HL-60 (cell line): ENCODE measurements at regions not wholly inside any gene's neighbourhood (a gene's known extent, or its start where the extent isn't known, plus 50 kb on each side); places are given as distances from the start of the nearest gene placed in this dataset.

ENCODE experiments used
- DNase-seq, 2 experiments: peaks; one replicate each; pipeline ENCODE4 v3.0.0-alpha.2; 2010 to 2020; ENCODE audit warnings: low read depth in 1 of 2, low spot score in 1 of 2
- H3K27ac ChIP-seq: fragments of 250-450 bp; sonication (Bioruptor Pico); replicated peaks from 2 replicates; pipeline ENCODE4 v1.5.1; 2020; ENCODE audit warnings: mild to moderate bottlenecking, moderate library complexity
- H3K27me3 ChIP-seq: fragments of 250-450 bp; sonication (Bioruptor Pico); 2 replicates; pipeline ENCODE4 v1.5.1; 2021; ENCODE audit warnings: mild to moderate bottlenecking, moderate library complexity; ENCODE audit not compliant: insufficient read depth, poor library complexity, severe bottlenecking
- H3K4me3 ChIP-seq: replicated peaks from 2 replicates; pipeline ENCODE4 v1.5.1; 2011; ENCODE audit warnings: mild to moderate bottlenecking, control low read depth, low read length; ENCODE audit not compliant: insufficient read depth
- GABPA ChIP-seq: IDR thresholded peaks from 2 replicates; pipeline ENCODE4 v1.6.1; 2012; ENCODE audit warnings: low read depth
- POLR2AphosphoS5 ChIP-seq: IDR thresholded peaks from 2 replicates; pipeline ENCODE4 v1.6.1; 2012; ENCODE audit warnings: low read depth
- REST ChIP-seq: IDR thresholded peaks from 2 replicates; pipeline ENCODE4 v1.6.1; 2012; ENCODE audit warnings: low read depth; ENCODE audit not compliant: insufficient replicate concordance
- SPI1 ChIP-seq: IDR thresholded peaks from 2 replicates; pipeline ENCODE4 v1.6.1; 2012; ENCODE audit warnings: low read depth, mild to moderate bottlenecking, borderline replicate concordance
- TF ChIP-seq, protein P1 (sequence below): IDR thresholded peaks from one replicate; pipeline ENCODE4 v1.5.1; 2011; ENCODE audit warnings: low read length, control low read depth, inconsistent platforms; ENCODE audit not compliant: insufficient read depth

DNA sequence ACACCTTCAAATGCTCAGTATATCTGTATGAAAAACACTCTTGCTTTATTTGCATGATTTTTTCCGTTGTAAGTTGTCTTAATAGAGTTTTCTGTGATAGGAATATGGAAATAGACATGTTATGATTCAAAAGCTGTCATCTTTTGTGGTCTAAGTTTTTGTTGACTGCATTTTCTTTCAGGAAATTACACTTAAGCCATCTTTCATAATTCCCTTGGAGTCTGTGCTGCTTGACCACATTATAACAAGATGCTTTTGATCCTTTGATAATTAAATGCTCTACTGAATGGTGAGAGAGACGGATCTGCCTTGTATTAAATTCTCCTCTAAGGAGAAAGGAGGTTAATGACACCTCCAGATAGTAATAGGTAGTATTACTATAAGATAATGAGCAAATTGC is 272.8 kb upstream of the DAAM1 start:
- Histone ChIP-seq H3K4me3 (no peak overlapping the region), H3K27ac (no peak overlapping the region), H3K27me3 (peaks cover 9% of the 10 kb centered on the region)
- TF ChIP-seq REST = no peak
- TF ChIP-seq GABPA = no peak
- no peak for TF ChIP-seq SPI1
- no peak for TF ChIP-seq POLR2AphosphoS5
- TF ChIP-seq, protein P1, sequence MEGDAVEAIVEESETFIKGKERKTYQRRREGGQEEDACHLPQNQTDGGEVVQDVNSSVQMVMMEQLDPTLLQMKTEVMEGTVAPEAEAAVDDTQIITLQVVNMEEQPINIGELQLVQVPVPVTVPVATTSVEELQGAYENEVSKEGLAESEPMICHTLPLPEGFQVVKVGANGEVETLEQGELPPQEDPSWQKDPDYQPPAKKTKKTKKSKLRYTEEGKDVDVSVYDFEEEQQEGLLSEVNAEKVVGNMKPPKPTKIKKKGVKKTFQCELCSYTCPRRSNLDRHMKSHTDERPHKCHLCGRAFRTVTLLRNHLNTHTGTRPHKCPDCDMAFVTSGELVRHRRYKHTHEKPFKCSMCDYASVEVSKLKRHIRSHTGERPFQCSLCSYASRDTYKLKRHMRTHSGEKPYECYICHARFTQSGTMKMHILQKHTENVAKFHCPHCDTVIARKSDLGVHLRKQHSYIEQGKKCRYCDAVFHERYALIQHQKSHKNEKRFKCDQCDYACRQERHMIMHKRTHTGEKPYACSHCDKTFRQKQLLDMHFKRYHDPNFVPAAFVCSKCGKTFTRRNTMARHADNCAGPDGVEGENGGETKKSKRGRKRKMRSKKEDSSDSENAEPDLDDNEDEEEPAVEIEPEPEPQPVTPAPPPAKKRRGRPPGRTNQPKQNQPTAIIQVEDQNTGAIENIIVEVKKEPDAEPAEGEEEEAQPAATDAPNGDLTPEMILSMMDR = no peak
- no peak for DNase-seq

GRCh38 chr14:58918066-58918738 is 270.3 kb upstream of the DAAM1 start:
- Histone ChIP-seq H3K4me3 (no peak overlapping the region), H3K27me3 (peaks cover 7% of the 10 kb centered on the region), H3K27ac (no peak overlapping the region)
- no peak for TF ChIP-seq SPI1
- TF ChIP-seq, protein P1 = no peak
- no peak for TF ChIP-seq GABPA
- no peak for TF ChIP-seq POLR2AphosphoS5
- TF ChIP-seq REST = no peak
- no peak for DNase-seq

DNA sequence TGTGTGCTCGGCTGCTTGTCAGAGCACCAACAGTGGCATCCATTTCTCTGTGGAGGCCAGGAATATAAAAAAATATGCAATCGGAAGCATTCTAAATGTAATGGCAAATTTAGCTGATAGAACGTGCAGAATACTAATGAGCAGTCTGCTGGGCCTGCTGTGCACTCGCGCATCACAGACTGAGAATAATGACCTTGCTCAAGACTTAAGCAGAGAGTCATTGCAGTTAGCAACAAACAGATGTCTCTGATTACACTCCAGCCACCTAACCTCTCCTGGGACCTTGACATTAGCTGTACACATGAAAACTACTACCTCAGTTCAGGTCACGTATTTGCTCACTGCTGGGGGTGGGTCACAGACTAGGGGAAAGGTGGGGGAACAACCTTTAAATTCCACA is 269.2 kb upstream of the DAAM1 start:
- no peak overlapping the region for H3K4me3 ChIP-seq
- peaks cover 6% of the 10 kb centered on the region for H3K27me3 ChIP-seq
- H3K27ac ChIP-seq = no peak overlapping the region
- no peak for DNase-seq
- TF ChIP-seq POLR2AphosphoS5 (no peak), GABPA (no peak), REST (no peak), SPI1 (no peak)
- TF ChIP-seq, protein P1 = no peak
